Neural progenitor cell (in vitro differentiated cells): ENCODE measurements at regions not wholly inside any gene's neighbourhood (a gene's known extent, or its start where the extent isn't known, plus 50 kb on each side); places are given as distances from the start of the nearest gene placed in this dataset.

Experiments used
- DNase-seq: peaks from one replicate; pipeline ENCODE4 v3.0.0-alpha.2; 2016; ENCODE audit warnings: low spot score
- H2AFZ ChIP-seq: fragments of 200-600 bp; sonication (generic); replicated peaks from 2 replicates; pipeline ENCODE4 v1.6.1; 2016; ENCODE audit warnings: antibody characterized with exemption
- H3F3A ChIP-seq: fragments of 200-600 bp; sonication (generic); 2 replicates; pipeline ENCODE4 v1.6.1; 2016; ENCODE audit warnings: antibody characterized with exemption, low read depth
- H3K27ac ChIP-seq: fragments of 200-600 bp; sonication (generic); 2 replicates; pipeline ENCODE4 v1.5.1; 2016; ENCODE audit warnings: mild to moderate bottlenecking
- H3K27me3 ChIP-seq: fragments of 200-600 bp; sonication (generic); 2 replicates; pipeline ENCODE4 v1.6.1; 2016; ENCODE audit warnings: mild to moderate bottlenecking, moderate library complexity
- H3K36me3 ChIP-seq: fragments of 200-600 bp; sonication (generic); 2 replicates; pipeline ENCODE4 v1.5.1; 2016
- H3K4me1 ChIP-seq: fragments of 200-600 bp; sonication (generic); 2 replicates; pipeline ENCODE4 v1.6.1; 2016; ENCODE audit warnings: mixed run types
- H3K4me2 ChIP-seq: fragments of 200-600 bp; sonication (generic); 2 replicates; pipeline ENCODE4 v1.6.1; 2016
- H3K4me3 ChIP-seq: fragments of 200-600 bp; sonication (generic); 2 replicates; pipeline ENCODE4 v1.5.1; 2016
- H3K79me2 ChIP-seq: fragments of 200-600 bp; sonication (generic); 2 replicates; pipeline ENCODE4 v1.6.1; 2016; ENCODE audit warnings: low read depth
- H3K9ac ChIP-seq: fragments of 200-600 bp; sonication (generic); 2 replicates; pipeline ENCODE4 v1.6.1; 2016
- H3K9me3 ChIP-seq: fragments of 200-600 bp; sonication (generic); 2 replicates; pipeline ENCODE4 v1.5.1; 2016; ENCODE audit warnings: low read depth
- H4K20me1 ChIP-seq: fragments of 200-600 bp; sonication (generic); 2 replicates; pipeline ENCODE4 v1.6.1; 2016; ENCODE audit warnings: low read depth
- H3K27ac Mint-ChIP-seq: 3 replicates; pipeline ENCODE4 v1.8.0; 2021; ENCODE audit warnings: mixed read lengths
- H3K27me3 Mint-ChIP-seq: 2 replicates; pipeline ENCODE4 v1.8.0; 2022; ENCODE audit warnings: low read depth, mild to moderate bottlenecking, inconsistent platforms, moderate library complexity, mixed read lengths; ENCODE audit not compliant: insufficient read depth
- H3K36me3 Mint-ChIP-seq: 3 replicates; pipeline ENCODE4 v1.8.0; 2021; ENCODE audit warnings: mixed read lengths
- H3K4me1 Mint-ChIP-seq: 3 replicates; pipeline ENCODE4 v1.8.0; 2021; ENCODE audit warnings: mixed read lengths
- H3K4me3 Mint-ChIP-seq: 3 replicates; pipeline ENCODE4 v1.8.0; 2021; ENCODE audit warnings: mild to moderate bottlenecking, moderate library complexity, mixed read lengths
- H3K9me3 Mint-ChIP-seq: 3 replicates; pipeline ENCODE4 v1.8.0; 2020; ENCODE audit warnings: mixed read lengths
- EZH2 ChIP-seq: fragments of 200-600 bp; sonication (generic); IDR thresholded peaks from 2 replicates; pipeline ENCODE4 v1.6.1; 2017; ENCODE audit warnings: antibody characterized with exemption, mild to moderate bottlenecking, moderate library complexity
- EZH2phosphoT487 ChIP-seq: fragments of 200-600 bp; sonication (generic); IDR thresholded peaks from 2 replicates; pipeline ENCODE4 v1.6.1; 2017; ENCODE audit warnings: antibody characterized with exemption
- TF ChIP-seq, protein P1 (sequence below): fragments of 200-600 bp; sonication (generic); IDR thresholded peaks from 2 replicates; pipeline ENCODE4 v1.5.1; 2017; ENCODE audit warnings: antibody characterized with exemption, mild to moderate bottlenecking

DNA sequence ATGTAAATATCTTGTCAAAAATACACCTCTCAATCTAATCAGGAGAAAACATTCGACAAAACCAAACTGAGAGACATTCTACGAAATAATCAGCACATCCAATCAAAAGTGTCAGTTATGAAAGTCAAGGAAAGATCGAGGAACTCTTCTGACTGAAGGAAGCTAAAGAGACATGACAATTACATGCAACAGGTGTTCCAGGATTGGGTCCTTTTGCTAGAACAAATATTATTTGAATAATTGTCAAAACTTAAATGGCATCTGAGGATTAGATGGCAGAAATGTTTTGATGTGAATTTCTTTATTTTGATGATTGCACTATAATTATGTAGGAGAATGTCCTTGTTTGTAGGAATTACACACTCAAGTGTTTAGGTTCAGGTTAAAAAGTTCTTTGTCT lies 124.1 kb upstream of the HES1 start:
- Mint-ChIP-seq H3K36me3 (no peaks in the 10 kb centered on the region), H3K4me3 (no peak overlapping the region), H3K27ac (no peak overlapping the region), H3K4me1 (peaks cover 28% of the 10 kb centered on the region), H3K27me3 (peaks cover 9% of the 10 kb centered on the region), H3K9me3 (no peaks in the 10 kb centered on the region)
- Histone ChIP-seq H3K79me2 (no peaks in the 10 kb centered on the region), H3K4me3 (no peak overlapping the region), H3F3A (no peaks in the 10 kb centered on the region), H4K20me1 (no peaks in the 10 kb centered on the region), H3K9ac (no peak overlapping the region), H3K4me1 (peaks cover 15% of the 10 kb centered on the region), H3K36me3 (no peaks in the 10 kb centered on the region), H2AFZ (no peak overlapping the region), H3K9me3 (no peaks in the 10 kb centered on the region), H3K27me3 (no peaks in the 10 kb centered on the region), H3K27ac (no peak overlapping the region), H3K4me2 (no peak overlapping the region)
- TF ChIP-seq EZH2 (no peak), EZH2phosphoT487 (no peak)
- TF ChIP-seq, protein P1, sequence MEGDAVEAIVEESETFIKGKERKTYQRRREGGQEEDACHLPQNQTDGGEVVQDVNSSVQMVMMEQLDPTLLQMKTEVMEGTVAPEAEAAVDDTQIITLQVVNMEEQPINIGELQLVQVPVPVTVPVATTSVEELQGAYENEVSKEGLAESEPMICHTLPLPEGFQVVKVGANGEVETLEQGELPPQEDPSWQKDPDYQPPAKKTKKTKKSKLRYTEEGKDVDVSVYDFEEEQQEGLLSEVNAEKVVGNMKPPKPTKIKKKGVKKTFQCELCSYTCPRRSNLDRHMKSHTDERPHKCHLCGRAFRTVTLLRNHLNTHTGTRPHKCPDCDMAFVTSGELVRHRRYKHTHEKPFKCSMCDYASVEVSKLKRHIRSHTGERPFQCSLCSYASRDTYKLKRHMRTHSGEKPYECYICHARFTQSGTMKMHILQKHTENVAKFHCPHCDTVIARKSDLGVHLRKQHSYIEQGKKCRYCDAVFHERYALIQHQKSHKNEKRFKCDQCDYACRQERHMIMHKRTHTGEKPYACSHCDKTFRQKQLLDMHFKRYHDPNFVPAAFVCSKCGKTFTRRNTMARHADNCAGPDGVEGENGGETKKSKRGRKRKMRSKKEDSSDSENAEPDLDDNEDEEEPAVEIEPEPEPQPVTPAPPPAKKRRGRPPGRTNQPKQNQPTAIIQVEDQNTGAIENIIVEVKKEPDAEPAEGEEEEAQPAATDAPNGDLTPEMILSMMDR, result no peak
- DNase-seq, result no peak

DNA sequence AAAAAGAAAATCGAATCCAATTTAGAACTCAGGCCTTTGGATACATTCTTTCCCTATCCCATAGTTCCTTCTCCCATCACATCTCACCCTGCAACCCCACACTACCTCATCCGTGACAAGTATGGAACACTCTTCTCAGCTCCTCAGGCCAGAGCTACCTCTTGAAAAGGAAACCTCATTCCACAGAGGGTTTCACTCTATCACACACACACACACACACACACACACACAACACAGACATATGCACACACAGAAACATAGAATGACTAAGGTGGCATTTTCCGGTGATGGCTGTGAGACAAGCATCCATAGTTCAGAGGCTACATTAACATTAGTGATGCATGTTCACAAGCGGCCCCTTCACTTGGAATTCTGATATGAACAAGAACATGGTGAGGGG lies 122.0 kb upstream of the HES1 start:
- Mint-ChIP-seq H3K36me3 (no peaks in the 10 kb centered on the region), H3K9me3 (peaks cover 2% of the 10 kb centered on the region), H3K27me3 (peaks cover 4% of the 10 kb centered on the region), H3K4me1 (peaks cover 19% of the 10 kb centered on the region), H3K4me3 (no peak overlapping the region), H3K27ac (no peak overlapping the region)
- no peak for DNase-seq
- H3K4me1 ChIP-seq, result peaks cover 14% of the 10 kb centered on the region
- TF ChIP-seq, protein P1, result no peak
- TF ChIP-seq EZH2 (no peak), EZH2phosphoT487 (no peak)
- H3K4me3 ChIP-seq, result no peak overlapping the region
- H4K20me1 ChIP-seq, result no peaks in the 10 kb centered on the region
- H3K27ac ChIP-seq, result no peak overlapping the region
- H3K27me3 ChIP-seq, result no peaks in the 10 kb centered on the region
- H3K9ac ChIP-seq, result no peak overlapping the region
- H2AFZ ChIP-seq, result no peak overlapping the region
- H3K79me2 ChIP-seq, result no peaks in the 10 kb centered on the region
- H3K36me3 ChIP-seq, result no peaks in the 10 kb centered on the region
- H3K9me3 ChIP-seq, result no peaks in the 10 kb centered on the region
- H3K4me2 ChIP-seq, result no peak overlapping the region
- no peaks in the 10 kb centered on the region for H3F3A ChIP-seq

DNA sequence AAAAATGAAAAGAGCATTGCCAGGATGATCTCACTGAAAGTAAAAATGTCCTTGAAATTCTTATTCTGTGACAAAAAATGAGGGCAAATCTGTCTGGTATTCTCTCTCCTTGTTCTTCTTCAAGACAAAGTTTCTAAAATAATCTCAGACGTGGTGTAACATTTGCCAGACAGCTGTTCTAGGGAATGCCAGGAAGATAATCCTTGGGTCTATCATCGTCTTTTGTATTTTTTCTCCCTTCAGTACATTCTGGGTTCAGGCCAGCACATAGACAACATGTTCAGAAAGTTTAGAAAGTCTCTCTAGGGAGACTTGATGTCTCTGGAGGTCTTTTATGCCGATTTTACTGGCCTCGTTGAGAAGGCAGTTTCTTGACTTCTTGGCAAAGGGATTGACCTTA lies 121.2 kb upstream of the HES1 start:
- peaks cover 9% of the 10 kb centered on the region for H3K27me3 Mint-ChIP-seq
- Histone ChIP-seq H3K4me2 (no peak overlapping the region), H3K4me3 (no peak overlapping the region), H3K79me2 (no peaks in the 10 kb centered on the region), H4K20me1 (no peaks in the 10 kb centered on the region), H3K36me3 (no peaks in the 10 kb centered on the region), H2AFZ (no peak overlapping the region), H3F3A (no peaks in the 10 kb centered on the region), H3K27me3 (no peaks in the 10 kb centered on the region), H3K9me3 (no peaks in the 10 kb centered on the region), H3K9ac (no peak overlapping the region), H3K4me1 (peaks cover 6% of the 10 kb centered on the region), H3K27ac (no peak overlapping the region)
- H3K36me3 Mint-ChIP-seq, result no peaks in the 10 kb centered on the region
- H3K27ac Mint-ChIP-seq, result no peak overlapping the region
- peaks cover 2% of the 10 kb centered on the region for H3K9me3 Mint-ChIP-seq
- no peak for DNase-seq
- H3K4me3 Mint-ChIP-seq, result no peak overlapping the region
- H3K4me1 Mint-ChIP-seq, result peaks cover 18% of the 10 kb centered on the region
- TF ChIP-seq, protein P1, result no peak
- TF ChIP-seq EZH2, result no peak
